Stomach smooth muscle (tissue), 2 donors: ENCODE measurements at regions not wholly inside any gene's neighbourhood (a gene's known extent, or its start where the extent isn't known, plus 50 kb on each side); places are given as distances from the start of the nearest gene placed in this dataset.

Experiments used
- H3K27ac ChIP-seq: one replicate; pipeline ENCODE4 v1.7.0; 2013; ENCODE audit warnings: mild to moderate bottlenecking, low read length, inconsistent platforms
- H3K27me3 ChIP-seq, 2 donors: one replicate each; pipeline ENCODE4 v1.7.0; 2013; ENCODE audit warnings: low read length in 2 of 2; ENCODE audit not compliant: insufficient read depth in 2 of 2, control insufficient read depth in 1 of 2
- H3K36me3 ChIP-seq, 2 donors: one replicate each; pipeline ENCODE4 v1.7.0; 2013; ENCODE audit warnings: low read length in 2 of 2; ENCODE audit not compliant: control insufficient read depth in 2 of 2, insufficient read depth in 2 of 2
- H3K4me1 ChIP-seq: one replicate; pipeline ENCODE4 v1.7.0; 2013; ENCODE audit warnings: low read length; ENCODE audit not compliant: control insufficient read depth, insufficient read depth
- H3K4me3 ChIP-seq, 2 donors: one replicate each; pipeline ENCODE4 v1.7.0; 2013; ENCODE audit warnings: low read length in 2 of 2
- H3K9ac ChIP-seq, 2 donors: one replicate each; pipeline ENCODE4 v1.7.0; 2013; ENCODE audit warnings: low read length in 2 of 2, mild to moderate bottlenecking in 1 of 2
- H3K9me3 ChIP-seq, 2 donors: one replicate each; pipeline ENCODE4 v1.7.0; 2013; ENCODE audit warnings: low read length in 2 of 2; ENCODE audit not compliant: control insufficient read depth in 2 of 2
- donor health status: healthy.
- donor health status: Pancreatic carcinoma.

DNA sequence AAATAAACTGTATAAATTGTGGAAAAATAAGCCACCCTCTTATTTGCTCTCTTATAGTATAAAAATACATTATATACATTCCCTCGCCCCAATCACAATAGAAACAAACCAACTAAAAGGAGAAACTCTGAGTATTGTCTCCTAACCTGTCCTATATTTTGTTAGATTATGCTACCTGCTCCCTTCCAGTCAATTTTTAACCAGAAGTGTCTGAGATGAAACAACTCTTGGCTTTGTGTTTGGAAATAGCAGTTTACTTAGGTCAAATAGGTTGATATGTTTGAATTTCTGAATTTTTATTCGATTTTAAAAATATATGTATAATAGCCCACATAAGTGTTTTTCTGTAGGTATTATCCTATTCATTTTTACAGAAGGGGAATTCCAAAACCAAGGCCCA, 475.0 kb upstream of the ZNF462 start:
- Histone ChIP-seq H3K4me1 (no peaks in the 10 kb centered on the region), H3K9ac (no peak overlapping the region), H3K27me3 (no peaks in the 10 kb centered on the region), H3K27ac (no peak overlapping the region), H3K9me3 (no peaks in the 10 kb centered on the region), H3K36me3 (no peaks in the 10 kb centered on the region), H3K4me3 (no peak overlapping the region)

GRCh38 chr9:106393226-106393625, 469.7 kb upstream of the ZNF462 start:
- H3K27ac ChIP-seq, result no peak overlapping the region
- H3K9ac ChIP-seq, result no peak overlapping the region

GRCh38 chr9:106400170-106400569, 462.8 kb upstream of the ZNF462 start:
- no peak overlapping the region for H3K4me3 ChIP-seq
- no peak overlapping the region for H3K9ac ChIP-seq
- H3K27me3 ChIP-seq, result no peaks in the 10 kb centered on the region
- H3K27ac ChIP-seq, result no peak overlapping the region
- no peaks in the 10 kb centered on the region for H3K4me1 ChIP-seq
- no peaks in the 10 kb centered on the region for H3K36me3 ChIP-seq
- no peaks in the 10 kb centered on the region for H3K9me3 ChIP-seq

More at GRCh38 chr9:106393226-106393625, 469.7 kb upstream of the ZNF462 start:
- no peaks in the 10 kb centered on the region for H3K36me3 ChIP-seq
- H3K4me3 ChIP-seq, result no peak overlapping the region
- no peaks in the 10 kb centered on the region for H3K27me3 ChIP-seq
- H3K9me3 ChIP-seq, result no peaks in the 10 kb centered on the region
- H3K4me1 ChIP-seq, result no peaks in the 10 kb centered on the region

DNA sequence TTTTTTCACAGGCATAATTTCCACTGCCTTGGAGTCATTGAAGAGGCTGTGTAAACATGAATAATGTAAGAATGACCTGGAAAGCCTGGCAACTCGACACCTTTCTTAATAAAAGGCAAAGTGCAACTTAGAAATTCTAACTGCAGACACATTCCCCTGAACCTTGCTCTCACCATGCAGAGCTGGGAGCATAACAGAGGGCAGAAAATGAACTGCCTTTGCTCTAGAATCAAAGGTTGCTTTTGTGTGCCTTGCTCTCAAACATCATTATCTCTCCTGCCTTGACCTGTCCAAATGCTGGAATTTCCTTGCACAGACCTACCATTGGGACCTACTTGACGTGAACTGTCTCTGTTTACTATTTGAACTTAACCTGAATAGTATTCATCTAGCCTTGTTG, 462.0 kb upstream of the ZNF462 start:
- no peaks in the 10 kb centered on the region for H3K36me3 ChIP-seq
- no peaks in the 10 kb centered on the region for H3K4me1 ChIP-seq
- H3K9ac ChIP-seq, result no peak overlapping the region
- no peaks in the 10 kb centered on the region for H3K9me3 ChIP-seq
- H3K27me3 ChIP-seq, result no peaks in the 10 kb centered on the region
- H3K27ac ChIP-seq, result no peak overlapping the region
- no peak overlapping the region for H3K4me3 ChIP-seq

DNA sequence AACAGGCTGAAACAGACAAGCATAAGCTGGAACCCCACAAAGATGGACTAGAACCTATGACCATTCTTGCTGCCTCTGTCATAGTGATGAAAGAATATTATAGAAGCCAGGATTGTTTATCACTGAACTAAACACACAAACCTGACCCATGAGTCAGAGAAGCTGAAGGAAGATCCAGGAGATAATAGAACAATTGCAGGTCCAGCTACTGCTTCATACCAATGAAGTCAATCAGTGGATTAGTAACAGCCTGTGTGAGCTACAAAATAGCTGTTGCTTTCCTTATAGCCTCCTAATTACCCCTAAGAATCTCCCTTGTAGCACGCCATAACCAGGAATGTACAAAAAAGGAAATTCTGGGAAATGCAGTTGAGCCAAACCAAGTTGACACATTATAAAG, 459.9 kb upstream of the ZNF462 start:
- Histone ChIP-seq H3K9me3 (no peaks in the 10 kb centered on the region), H3K9ac (no peak overlapping the region), H3K27ac (no peak overlapping the region), H3K27me3 (no peaks in the 10 kb centered on the region), H3K4me3 (no peak overlapping the region), H3K4me1 (no peaks in the 10 kb centered on the region), H3K36me3 (no peaks in the 10 kb centered on the region)

DNA sequence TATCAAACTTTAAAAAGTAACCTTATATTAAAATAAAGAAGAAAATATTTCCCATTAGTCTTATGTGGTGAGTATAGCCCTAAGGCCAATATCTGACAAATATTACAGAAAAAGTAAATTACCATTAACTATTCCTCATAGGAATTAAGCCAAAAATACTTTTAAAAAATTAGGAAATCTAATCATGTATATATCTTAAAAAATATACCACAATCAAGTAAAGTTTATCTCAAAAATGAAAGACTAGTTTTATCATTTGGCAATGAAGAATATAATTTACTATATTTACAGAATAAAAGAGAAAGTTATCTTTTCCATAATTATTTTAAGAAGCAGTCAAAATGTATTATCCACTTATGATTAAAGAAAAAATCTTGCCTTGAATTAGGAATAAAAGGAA, 458.8 kb upstream of the ZNF462 start:
- Histone ChIP-seq H3K9ac (no peak overlapping the region), H3K4me1 (no peaks in the 10 kb centered on the region), H3K9me3 (no peaks in the 10 kb centered on the region), H3K27ac (no peak overlapping the region), H3K4me3 (no peak overlapping the region), H3K27me3 (no peaks in the 10 kb centered on the region), H3K36me3 (no peaks in the 10 kb centered on the region)

GRCh38 chr9:106405871-106406435, 457.0 kb upstream of the ZNF462 start:
- Histone ChIP-seq H3K9ac (no peak overlapping the region), H3K27me3 (no peaks in the 10 kb centered on the region), H3K27ac (no peak overlapping the region)

GRCh38 chr9:106414042-106414441, 448.9 kb upstream of the ZNF462 start:
- no peaks in the 10 kb centered on the region for H3K36me3 ChIP-seq

More at GRCh38 chr9:106405871-106406435, 457.0 kb upstream of the ZNF462 start:
- no peaks in the 10 kb centered on the region for H3K4me1 ChIP-seq
- H3K4me3 ChIP-seq, result no peak overlapping the region
- no peaks in the 10 kb centered on the region for H3K9me3 ChIP-seq
- H3K36me3 ChIP-seq, result no peaks in the 10 kb centered on the region

GRCh38 chr9:106417685-106418084, 445.3 kb upstream of the ZNF462 start:
- Histone ChIP-seq H3K4me1 (no peaks in the 10 kb centered on the region), H3K9ac (no peak overlapping the region), H3K36me3 (no peaks in the 10 kb centered on the region), H3K27me3 (no peaks in the 10 kb centered on the region), H3K4me3 (no peak overlapping the region), H3K27ac (no peak overlapping the region), H3K9me3 (no peaks in the 10 kb centered on the region)

More at GRCh38 chr9:106414042-106414441, 448.9 kb upstream of the ZNF462 start:
- no peaks in the 10 kb centered on the region for H3K9me3 ChIP-seq
- no peaks in the 10 kb centered on the region for H3K4me1 ChIP-seq
- no peak overlapping the region for H3K9ac ChIP-seq
- H3K4me3 ChIP-seq, result no peak overlapping the region
- no peaks in the 10 kb centered on the region for H3K27me3 ChIP-seq
- H3K27ac ChIP-seq, result no peak overlapping the region

GRCh38 chr9:106419829-106420228, 443.1 kb upstream of the ZNF462 start:
- Histone ChIP-seq H3K9ac (no peak overlapping the region), H3K9me3 (no peaks in the 10 kb centered on the region), H3K27ac (no peak overlapping the region), H3K4me1 (no peaks in the 10 kb centered on the region), H3K27me3 (no peaks in the 10 kb centered on the region), H3K36me3 (no peaks in the 10 kb centered on the region), H3K4me3 (no peak overlapping the region)

- H3K9me3 ChIP-seq, result no peaks in the 10 kb centered on the region
- H3K4me3 ChIP-seq, result no peak overlapping the region
- H3K9ac ChIP-seq, result no peak overlapping the region
- H3K4me1 ChIP-seq, result no peaks in the 10 kb centered on the region
- no peaks in the 10 kb centered on the region for H3K27me3 ChIP-seq
- H3K27ac ChIP-seq, result no peak overlapping the region
- H3K36me3 ChIP-seq, result no peaks in the 10 kb centered on the region
Measured at GRCh38 chr9:106420511-106420944, 442.4 kb upstream of the ZNF462 start.
